Neuron (in vitro differentiated cells): ENCODE measurements at regions not wholly inside any gene's neighbourhood (a gene's known extent, or its start where the extent isn't known, plus 50 kb on each side); places are given as distances from the start of the nearest gene placed in this dataset.
"Not testable (repeated sequence)": the region's sequence is repeated elsewhere in the genome, so short reads cannot be mapped to it uniquely, and the experiment has no call there.

Experiments used
- H2AFZ ChIP-seq: one replicate; pipeline ENCODE4 v1.6.1; 2013; ENCODE audit warnings: low read depth, mild to moderate bottlenecking, inconsistent platforms, low read length, moderate library complexity
- H3K27me3 ChIP-seq: one replicate; pipeline ENCODE4 v1.6.1; 2013; ENCODE audit warnings: low read length; ENCODE audit not compliant: insufficient read depth
- H3K36me3 ChIP-seq: one replicate; pipeline ENCODE4 v1.6.1; 2013; ENCODE audit warnings: low read length; ENCODE audit not compliant: insufficient read depth
- H3K4me1 ChIP-seq: one replicate; pipeline ENCODE4 v1.6.1; 2013; ENCODE audit warnings: low read length; ENCODE audit not compliant: insufficient read depth
- H3K4me3 ChIP-seq: 2 replicates; pipeline ENCODE4 v1.5.1; 2013; ENCODE audit warnings: mild to moderate bottlenecking, low read length, moderate library complexity
- H3K9me3 ChIP-seq: one replicate; pipeline ENCODE4 v1.6.1; 2013; ENCODE audit warnings: low read length

DNA sequence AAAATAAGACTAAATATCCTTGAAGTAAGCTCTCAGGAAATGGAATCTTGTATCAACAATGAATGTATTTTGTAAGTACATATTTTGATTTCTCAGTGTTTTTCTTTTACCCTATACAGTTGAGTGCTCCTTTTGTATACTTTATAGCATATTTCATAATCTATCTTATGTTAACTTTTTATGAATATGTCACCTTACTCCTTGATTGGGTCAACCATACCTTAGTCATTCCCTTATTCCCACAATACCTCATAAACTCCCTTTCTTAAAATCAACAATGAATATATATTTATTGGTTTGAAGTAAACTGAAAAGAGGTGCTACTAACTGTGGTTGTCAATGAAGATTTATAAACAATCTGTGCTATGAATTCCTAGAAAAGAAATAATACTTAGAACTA is 686.2 kb downstream of the METTL15 start:
- Histone ChIP-seq H3K4me3 (no peak overlapping the region), H3K9me3 (no peaks in the 10 kb centered on the region), H3K27me3 (no peaks in the 10 kb centered on the region), H3K36me3 (no peaks in the 10 kb centered on the region), H2AFZ (peak overlapping the region; percentile 32), H3K4me1 (peaks cover 2% of the 10 kb centered on the region)

DNA sequence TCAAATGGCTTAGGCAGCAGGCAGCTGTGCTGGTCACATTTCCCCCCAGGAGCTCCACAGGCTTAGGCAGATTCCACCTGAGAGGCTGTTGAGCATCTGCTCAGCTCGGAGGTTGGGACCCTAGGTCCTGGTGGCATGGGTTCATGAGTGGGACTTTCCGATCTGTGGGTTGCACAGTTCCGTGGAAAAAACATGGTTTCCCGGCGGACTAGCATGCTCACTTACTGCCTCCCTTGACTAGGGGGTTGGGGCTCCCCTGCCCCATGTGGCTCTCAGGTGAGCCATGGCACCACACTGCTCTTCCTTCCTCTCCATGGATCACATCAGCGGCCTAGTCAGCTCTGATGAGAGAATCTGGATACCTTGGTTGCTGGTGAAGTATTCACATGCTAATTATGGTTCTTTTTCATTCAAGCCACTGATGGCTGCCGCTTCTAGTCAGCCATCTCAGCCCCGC is 685.1 kb downstream of the METTL15 start:
- Histone ChIP-seq H3K27me3 (no peaks in the 10 kb centered on the region), H3K9me3 (no peaks in the 10 kb centered on the region), H3K4me1 (peaks cover 2% of the 10 kb centered on the region), H3K36me3 (no peaks in the 10 kb centered on the region), H2AFZ (peak overlapping the region; percentile 32), H3K4me3 (no peak overlapping the region)

DNA sequence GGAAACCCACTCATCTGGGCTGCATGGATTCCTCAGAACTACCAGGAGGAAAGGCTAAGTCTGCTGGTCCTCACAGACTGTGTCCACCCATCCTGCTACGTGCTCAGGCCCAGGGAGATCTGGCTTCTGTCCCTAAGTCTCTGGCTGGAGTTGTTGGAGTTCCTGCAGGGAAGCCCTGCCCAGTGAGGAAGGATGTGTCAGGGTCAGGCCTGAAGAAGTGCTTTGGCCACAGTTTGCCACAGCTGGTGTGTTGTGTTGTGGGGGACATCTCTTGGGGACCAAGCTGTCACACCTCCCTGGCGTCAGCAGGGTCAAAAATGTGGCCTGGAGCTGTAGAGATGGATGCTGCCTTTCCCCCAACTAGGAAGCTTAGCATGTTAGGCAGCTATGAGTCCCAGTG is 684.7 kb downstream of the METTL15 start:
- Histone ChIP-seq H2AFZ (no peak overlapping the region), H3K4me1 (peaks cover 2% of the 10 kb centered on the region), H3K27me3 (no peaks in the 10 kb centered on the region), H3K4me3 (no peak overlapping the region), H3K36me3 (no peaks in the 10 kb centered on the region), H3K9me3 (no peaks in the 10 kb centered on the region)

DNA sequence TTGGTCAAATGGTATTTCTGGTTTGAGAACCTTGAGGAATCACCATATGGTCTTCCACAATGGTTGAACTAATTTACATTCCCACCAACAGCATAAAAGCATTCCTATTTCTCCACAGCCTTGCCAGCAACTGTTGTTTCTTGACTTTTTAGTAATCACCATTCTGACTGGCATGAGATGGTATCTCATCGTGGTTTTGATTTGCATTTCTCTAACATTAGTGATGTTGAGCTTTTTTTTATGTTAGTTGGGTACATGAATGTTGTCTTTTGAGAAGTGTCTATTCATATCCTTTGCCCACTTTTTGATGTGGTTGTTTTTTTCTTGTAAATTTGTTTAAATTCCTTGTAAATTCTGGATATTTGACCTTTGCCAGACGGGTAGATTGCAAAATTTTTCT is 679.7 kb downstream of the METTL15 start:
- not testable (repeated sequence) for H3K9me3 ChIP-seq, H3K4me3 ChIP-seq, H3K27me3 ChIP-seq, H3K4me1 ChIP-seq, H2AFZ ChIP-seq, H3K36me3 ChIP-seq

DNA sequence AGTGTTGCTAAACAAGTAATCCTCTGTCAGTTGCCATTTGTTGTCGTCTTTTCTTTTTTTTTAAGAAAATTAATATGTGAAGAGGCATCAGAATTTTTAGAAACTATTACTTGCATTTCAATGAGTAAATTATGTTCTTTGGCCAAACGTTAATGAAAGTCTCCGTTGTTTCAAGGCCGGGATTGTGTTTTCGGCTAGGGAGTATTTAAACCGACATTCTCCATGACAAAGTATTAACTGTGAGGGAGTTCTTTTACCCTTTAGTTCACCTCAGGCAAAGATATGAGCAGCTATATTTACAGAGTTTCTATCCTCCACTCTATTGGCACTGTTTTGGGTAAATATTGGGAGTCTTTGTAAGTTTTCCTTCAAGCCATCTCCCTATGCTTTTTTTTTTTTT is 668.9 kb downstream of the METTL15 start:
- no peaks in the 10 kb centered on the region for H3K36me3 ChIP-seq
- no peaks in the 10 kb centered on the region for H3K4me1 ChIP-seq
- H3K9me3 ChIP-seq: no peaks in the 10 kb centered on the region
- H3K4me3 ChIP-seq: no peak overlapping the region
- H2AFZ ChIP-seq: no peak overlapping the region
- H3K27me3 ChIP-seq: no peaks in the 10 kb centered on the region

DNA sequence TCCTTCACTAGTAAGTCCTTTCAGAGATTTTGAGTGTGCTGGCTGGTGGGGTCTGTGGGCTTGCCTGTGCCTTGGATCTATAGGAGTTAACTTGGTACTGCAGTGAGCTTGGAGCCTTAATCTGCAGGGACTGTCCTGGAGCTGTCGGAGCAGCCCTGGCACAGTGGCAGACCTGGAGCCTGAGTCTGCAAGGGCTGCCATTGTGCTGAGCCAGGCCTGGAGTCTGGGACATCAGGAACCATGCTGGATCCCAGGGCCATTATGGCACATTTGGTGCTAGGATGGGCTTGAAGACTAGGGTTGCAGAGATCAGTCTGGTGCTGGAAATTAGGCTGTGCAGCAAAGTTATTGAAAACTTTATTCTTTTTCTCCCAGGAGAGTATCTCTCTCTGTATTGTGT is 665.4 kb downstream of the METTL15 start:
- no peaks in the 10 kb centered on the region for H3K36me3 ChIP-seq
- no peak overlapping the region for H2AFZ ChIP-seq
- H3K27me3 ChIP-seq: no peaks in the 10 kb centered on the region
- H3K4me1 ChIP-seq: no peaks in the 10 kb centered on the region
- H3K4me3 ChIP-seq: no peak overlapping the region
- no peaks in the 10 kb centered on the region for H3K9me3 ChIP-seq

DNA sequence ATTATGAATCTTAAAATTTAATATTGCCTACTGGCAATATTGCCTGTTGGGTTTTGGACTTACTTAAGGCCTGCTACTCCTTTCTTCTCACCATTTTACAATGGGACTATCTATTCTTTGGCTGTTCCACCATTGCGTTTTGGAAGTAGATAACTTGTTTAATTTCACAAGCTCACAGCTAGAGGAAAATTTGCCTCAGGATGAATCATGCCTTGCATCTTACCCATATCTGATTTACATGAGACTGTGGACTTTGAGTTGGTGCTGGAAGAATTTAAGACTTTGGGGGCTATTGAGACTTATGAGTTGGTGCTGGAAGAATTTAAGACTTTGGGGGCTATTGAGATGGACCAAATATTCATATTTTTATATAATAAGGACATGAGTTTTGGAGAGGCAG is 662.6 kb downstream of the METTL15 start:
- Histone ChIP-seq H2AFZ (no peak overlapping the region), H3K27me3 (no peaks in the 10 kb centered on the region), H3K4me1 (no peaks in the 10 kb centered on the region), H3K4me3 (no peak overlapping the region), H3K9me3 (no peaks in the 10 kb centered on the region), H3K36me3 (no peaks in the 10 kb centered on the region)

DNA sequence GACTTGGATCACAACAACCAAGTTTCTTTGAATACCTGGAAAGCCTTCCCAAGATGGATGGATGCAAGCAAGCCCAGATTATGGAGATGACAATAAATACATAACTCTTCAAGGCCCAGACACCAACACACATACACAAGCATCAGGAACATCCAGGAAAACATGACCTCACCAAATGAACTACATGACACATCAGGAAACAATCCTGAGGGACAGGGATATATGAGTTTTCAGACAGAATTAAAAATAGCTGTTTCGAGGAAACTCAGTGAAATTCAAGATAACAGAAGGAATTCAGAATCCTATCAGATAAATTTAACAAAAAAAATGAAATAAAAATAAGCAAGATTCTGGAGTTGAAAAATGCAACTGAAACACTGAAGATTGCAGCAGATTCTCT is 659.4 kb downstream of the METTL15 start:
- no peaks in the 10 kb centered on the region for H3K9me3 ChIP-seq
- H3K27me3 ChIP-seq: no peaks in the 10 kb centered on the region
- no peak overlapping the region for H3K4me3 ChIP-seq
- H3K4me1 ChIP-seq: no peaks in the 10 kb centered on the region
- no peak overlapping the region for H2AFZ ChIP-seq
- no peaks in the 10 kb centered on the region for H3K36me3 ChIP-seq

DNA sequence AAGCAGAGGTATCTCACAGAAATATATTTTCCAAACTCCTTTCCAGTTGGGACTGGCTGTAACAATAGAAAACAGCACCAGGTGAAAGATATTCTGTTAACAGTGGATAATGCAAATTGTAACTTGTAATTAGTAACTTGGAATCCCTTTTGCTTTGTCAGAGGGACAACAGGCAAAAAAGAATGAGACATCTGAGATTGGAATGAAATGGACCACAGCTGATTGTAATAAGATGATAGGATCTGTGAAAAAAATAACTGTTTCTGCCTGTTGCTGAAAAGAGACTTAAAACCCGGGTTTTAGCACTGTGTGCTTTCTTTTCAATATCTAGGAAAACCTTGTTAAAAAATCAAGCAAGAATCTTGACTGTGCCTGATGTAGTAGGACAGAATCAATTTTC is 655.7 kb downstream of the METTL15 start:
- Histone ChIP-seq H3K27me3 (no peaks in the 10 kb centered on the region), H3K36me3 (no peaks in the 10 kb centered on the region), H2AFZ (no peak overlapping the region), H3K9me3 (no peaks in the 10 kb centered on the region), H3K4me1 (no peaks in the 10 kb centered on the region), H3K4me3 (no peak overlapping the region)

DNA sequence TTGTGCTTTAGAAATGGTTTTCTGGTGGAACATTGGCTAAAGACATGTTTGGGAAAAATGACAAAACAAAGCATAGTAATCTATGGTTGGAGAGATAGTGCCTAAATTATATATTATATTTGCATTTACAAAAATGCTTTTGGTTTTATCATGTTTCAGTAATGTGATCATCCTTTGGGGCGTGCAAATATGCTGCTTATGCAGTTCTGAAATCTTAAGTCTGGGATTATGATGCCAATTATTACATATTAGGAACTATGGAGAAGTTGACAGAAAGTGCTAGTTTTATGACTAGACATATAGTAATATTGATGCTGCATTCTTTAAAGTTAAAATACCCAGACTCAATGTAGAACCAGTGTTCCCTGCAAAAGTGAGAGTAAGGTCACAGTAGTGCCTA is 655.0 kb downstream of the METTL15 start:
- Histone ChIP-seq H3K4me3 (no peak overlapping the region), H3K4me1 (no peaks in the 10 kb centered on the region), H2AFZ (no peak overlapping the region), H3K9me3 (no peaks in the 10 kb centered on the region), H3K27me3 (no peaks in the 10 kb centered on the region), H3K36me3 (no peaks in the 10 kb centered on the region)

DNA sequence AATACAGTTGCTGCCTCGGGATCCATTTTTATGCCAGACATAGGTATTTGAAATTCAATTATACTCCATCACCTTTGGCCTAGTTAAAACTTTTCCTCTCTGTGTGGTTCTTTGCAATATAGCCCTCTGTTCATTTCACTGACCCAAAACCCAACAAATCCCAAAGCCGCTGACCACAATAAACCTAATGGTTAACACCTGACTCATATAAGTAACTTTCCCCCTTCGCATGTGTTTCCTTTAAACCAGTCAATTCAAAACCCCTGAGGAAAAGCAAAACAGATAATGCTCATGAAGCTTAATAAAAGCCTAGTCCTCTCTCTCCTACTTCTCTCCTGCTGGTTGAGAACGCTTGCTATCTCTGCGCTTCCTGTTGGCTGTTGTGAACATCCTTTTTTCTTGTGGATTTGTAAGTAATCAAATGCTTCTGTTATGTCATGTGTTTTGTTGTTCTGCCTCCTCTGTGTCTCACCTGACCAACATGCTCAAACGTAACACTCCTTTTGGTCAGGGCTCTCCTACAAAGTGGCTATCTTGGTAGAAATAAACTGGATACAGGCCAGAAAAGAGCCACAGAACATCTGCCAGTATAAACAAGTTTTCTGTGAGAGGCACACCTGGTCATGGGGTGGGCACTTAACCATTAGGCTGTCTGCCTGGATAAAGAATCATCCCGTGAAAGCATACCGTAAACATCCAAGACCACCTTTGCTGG is 652.6 kb downstream of the METTL15 start:
- Histone ChIP-seq H2AFZ (no peak overlapping the region), H3K4me1 (no peaks in the 10 kb centered on the region), H3K36me3 (no peaks in the 10 kb centered on the region), H3K27me3 (no peaks in the 10 kb centered on the region), H3K4me3 (no peak overlapping the region), H3K9me3 (no peaks in the 10 kb centered on the region)

DNA sequence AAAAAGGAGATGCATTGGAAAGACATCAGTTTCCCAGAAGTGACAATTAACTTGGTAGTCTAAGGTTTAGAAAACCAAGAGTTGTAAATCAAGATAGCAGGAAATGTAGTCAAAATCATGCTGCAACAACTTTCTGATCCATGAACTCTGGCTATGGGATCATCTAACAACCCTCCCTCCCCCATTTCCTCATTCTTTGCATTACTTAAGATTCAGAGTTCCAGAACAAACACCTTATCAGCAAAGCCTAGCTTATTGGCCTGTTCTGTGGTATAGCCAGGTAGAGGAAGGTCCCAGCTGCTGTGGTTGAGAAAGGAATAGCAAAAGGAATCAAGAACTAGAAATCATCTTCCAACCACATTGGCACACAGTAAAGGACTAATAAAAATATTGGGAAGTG is 651.1 kb downstream of the METTL15 start:
- Histone ChIP-seq H3K4me1 (no peaks in the 10 kb centered on the region), H3K4me3 (no peak overlapping the region), H3K27me3 (no peaks in the 10 kb centered on the region), H2AFZ (no peak overlapping the region), H3K36me3 (no peaks in the 10 kb centered on the region), H3K9me3 (no peaks in the 10 kb centered on the region)

DNA sequence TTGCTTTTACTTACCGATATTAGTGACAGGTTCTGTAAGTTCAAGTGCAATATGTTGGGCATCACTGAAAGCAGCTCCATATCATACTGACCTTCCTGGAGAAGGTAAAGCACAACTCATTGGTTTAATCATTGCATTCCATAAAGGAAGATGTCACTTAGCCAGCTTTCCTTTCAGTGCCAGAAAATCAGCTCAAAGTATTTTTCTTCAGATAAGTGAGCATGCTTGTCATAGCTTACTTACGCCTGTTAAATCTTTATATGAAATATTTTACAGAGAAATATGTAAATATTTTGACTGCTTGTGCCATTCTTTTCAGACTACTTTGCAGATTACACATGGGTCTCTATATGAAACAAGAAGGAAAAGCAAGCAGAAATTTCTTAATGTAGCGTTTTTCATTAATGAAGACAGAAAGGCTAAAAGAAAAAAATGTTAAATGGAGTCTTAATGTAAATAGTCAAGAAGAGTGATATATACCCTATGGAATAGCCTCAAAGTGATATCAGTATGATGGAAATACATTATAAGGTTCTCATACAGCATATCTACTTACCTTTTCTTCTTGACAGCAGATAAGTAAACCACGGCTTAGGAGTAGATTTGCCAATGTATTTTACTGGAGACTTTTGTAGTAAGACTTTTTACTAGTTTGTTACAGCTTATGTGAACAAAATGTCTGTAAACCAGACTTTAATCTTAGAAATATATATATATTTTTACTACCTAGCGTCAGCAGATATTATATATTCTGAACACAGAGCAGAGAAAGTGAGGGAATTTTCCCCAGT is 649.7 kb downstream of the METTL15 start:
- no peak overlapping the region for H2AFZ ChIP-seq
- no peaks in the 10 kb centered on the region for H3K9me3 ChIP-seq
- H3K36me3 ChIP-seq: no peaks in the 10 kb centered on the region
- no peaks in the 10 kb centered on the region for H3K4me1 ChIP-seq
- no peak overlapping the region for H3K4me3 ChIP-seq
- H3K27me3 ChIP-seq: no peaks in the 10 kb centered on the region
